Small intestine (tissue), 7 donors: ENCODE measurements at regions not wholly inside any gene's neighbourhood (a gene's known extent, or its start where the extent isn't known, plus 50 kb on each side); places are given as distances from the start of the nearest gene placed in this dataset.

ENCODE experiments used
- DNase-seq, 2 donors: peaks; one replicate each; pipeline versions ENCODE4 v3.0.0 to v3.0.0-alpha.2; 2013
- FAIRE-seq: peaks from 2 replicates; lab custom pipeline; 2012; peaks lifted over from hg19 to GRCh38; lab: Jason Lieb, UNC
- H3K27ac ChIP-seq, 3 donors: one replicate each; pipeline ENCODE4 v1.5.1; 2013; ENCODE audit warnings: low read length in 2 of 3, mild to moderate bottlenecking in 2 of 3, control low read depth in 1 of 3, inconsistent platforms in 1 of 3, low read depth in 1 of 3, moderate library complexity in 1 of 3
- H3K27me3 ChIP-seq, 3 donors: one replicate each; pipeline ENCODE4 v1.6.1; 2013; ENCODE audit warnings: low read length in 3 of 3, inconsistent platforms in 1 of 3; ENCODE audit not compliant: control insufficient read depth in 3 of 3, insufficient read depth in 3 of 3
- H3K36me3 ChIP-seq, 3 donors: one replicate each; pipeline ENCODE4 v1.6.1; 2013; ENCODE audit warnings: low read length in 3 of 3, inconsistent platforms in 1 of 3, low read depth in 1 of 3, mild to moderate bottlenecking in 1 of 3, moderate library complexity in 1 of 3; ENCODE audit not compliant: control insufficient read depth in 3 of 3, insufficient read depth in 2 of 3
- H3K4me1 ChIP-seq, 3 donors: one replicate each; pipeline ENCODE4 v1.6.1; 2013; ENCODE audit warnings: low read length in 2 of 3, inconsistent platforms in 1 of 3, low read depth in 1 of 3, mild to moderate bottlenecking in 1 of 3, moderate library complexity in 1 of 3; ENCODE audit not compliant: control insufficient read depth in 3 of 3, insufficient read depth in 2 of 3
- H3K4me3 ChIP-seq, 3 donors: one replicate each; pipeline ENCODE4 v1.5.1; 2013; ENCODE audit warnings: low read length in 3 of 3, control low read depth in 1 of 3, inconsistent platforms in 1 of 3, low read depth in 1 of 3, mild to moderate bottlenecking in 1 of 3, moderate library complexity in 1 of 3
- H3K9me3 ChIP-seq, 2 donors: one replicate each; pipeline ENCODE4 v1.6.1; 2013; ENCODE audit warnings: low read depth in 1 of 2, low read length in 1 of 2; ENCODE audit not compliant: control insufficient read depth in 2 of 2, insufficient read depth in 1 of 2
- WGBS, 3 donors: extraction: QIAGEN DNeasy Blood & Tissue Kit; methylation state at CpG; one replicate each; pipeline ENCODE4 v1.1.7; 2013; 5-methylcytosine and 5-hydroxymethylcytosine counted together
- donor health status: healthy with polysubstance abuse.
- donor health status: control.
- donor health status: control.
- donor health status: Bipolar disorder and iron deficiency.
- donor health status: healthy.

DNA sequence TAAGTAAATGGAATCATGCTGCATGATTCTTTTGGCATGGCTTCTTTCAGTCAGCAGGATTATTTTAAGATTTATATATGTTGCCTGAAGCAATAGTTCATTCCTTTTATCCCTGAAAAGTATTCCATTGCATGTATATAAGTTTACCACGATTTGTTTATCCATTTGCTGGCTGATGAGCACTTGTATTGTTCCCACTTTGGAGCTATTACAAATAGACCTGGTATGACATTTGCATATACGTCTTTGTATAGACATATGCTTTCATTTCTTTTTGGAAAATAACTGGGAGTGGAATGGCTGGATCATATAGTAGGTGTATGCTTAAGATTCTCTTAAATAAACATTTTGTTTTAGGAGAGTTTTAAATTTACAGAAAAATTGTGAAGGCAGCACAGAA, 79.3 kb upstream of the CBLB start:
- 80 to 86% (median 82%) methylated on average over 2 of the region's 2 CpGs for WGBS, 3 donors
- Histone ChIP-seq H3K36me3 (no peaks in the 10 kb centered on the region), H3K4me1 (no peaks in the 10 kb centered on the region), H3K27me3 (no peaks in the 10 kb centered on the region), H3K4me3 (no peak overlapping the region), H3K27ac (no peak overlapping the region), H3K9me3 (no peaks in the 10 kb centered on the region)
- no peak for FAIRE-seq
- no peak for DNase-seq

- Histone ChIP-seq H3K27ac (no peak overlapping the region), H3K4me1 (no peaks in the 10 kb centered on the region), H3K36me3 (no peaks in the 10 kb centered on the region), H3K9me3 (no peaks in the 10 kb centered on the region), H3K27me3 (no peaks in the 10 kb centered on the region), H3K4me3 (no peak overlapping the region)
- FAIRE-seq, result no peak
- 32 to 64% (median 42%) methylated on average over 2 of the region's 2 CpGs for WGBS, 3 donors
- DNase-seq, result no peak
These were observed 82.2 kb upstream of the CBLB start for GRCh38 chr3:105950881-105951600.

- no peak for FAIRE-seq
These were observed 85.0 kb upstream of the CBLB start for GRCh38 chr3:105953831-105954230.

DNA sequence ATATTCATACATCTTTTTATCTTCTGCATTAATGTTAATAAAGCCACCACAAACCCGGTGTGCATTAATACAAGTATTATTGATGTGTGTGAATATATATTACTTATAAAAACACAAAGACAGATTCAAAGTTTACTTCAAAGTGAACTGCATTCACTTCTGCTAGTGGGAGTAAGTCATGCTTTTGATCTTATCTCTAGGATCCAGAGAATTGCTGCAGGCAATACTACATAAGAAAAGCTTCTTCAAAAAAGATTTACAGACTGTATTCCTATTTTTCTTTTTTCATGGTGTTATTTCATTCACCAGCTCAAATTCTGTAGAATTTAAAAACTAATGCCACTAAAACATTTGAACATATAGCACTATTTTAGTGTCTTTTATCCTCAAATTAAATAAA, 87.5 kb upstream of the CBLB start:
- no peaks in the 10 kb centered on the region for H3K27me3 ChIP-seq
- H3K4me1 ChIP-seq, result no peaks in the 10 kb centered on the region
- H3K27ac ChIP-seq, result no peak overlapping the region
- FAIRE-seq (no peak), DNase-seq (no peak)
- H3K36me3 ChIP-seq, result no peaks in the 10 kb centered on the region
- H3K9me3 ChIP-seq, result no peaks in the 10 kb centered on the region
- H3K4me3 ChIP-seq, result no peak overlapping the region
- WGBS, 3 donors, result 81 to 89% (median 86%) methylated on average over 1 of the region's 1 CpG

More at GRCh38 chr3:105953831-105954230, 85.0 kb upstream of the CBLB start:
- no peaks in the 10 kb centered on the region for H3K4me1 ChIP-seq
- WGBS, 3 donors, result 81 to 88% (median 86%) methylated on average over 1 of the region's 1 CpG
- no peaks in the 10 kb centered on the region for H3K36me3 ChIP-seq
- H3K4me3 ChIP-seq, result no peak overlapping the region
- no peaks in the 10 kb centered on the region for H3K27me3 ChIP-seq
- no peak overlapping the region for H3K27ac ChIP-seq
- no peak for DNase-seq
- no peaks in the 10 kb centered on the region for H3K9me3 ChIP-seq

DNA sequence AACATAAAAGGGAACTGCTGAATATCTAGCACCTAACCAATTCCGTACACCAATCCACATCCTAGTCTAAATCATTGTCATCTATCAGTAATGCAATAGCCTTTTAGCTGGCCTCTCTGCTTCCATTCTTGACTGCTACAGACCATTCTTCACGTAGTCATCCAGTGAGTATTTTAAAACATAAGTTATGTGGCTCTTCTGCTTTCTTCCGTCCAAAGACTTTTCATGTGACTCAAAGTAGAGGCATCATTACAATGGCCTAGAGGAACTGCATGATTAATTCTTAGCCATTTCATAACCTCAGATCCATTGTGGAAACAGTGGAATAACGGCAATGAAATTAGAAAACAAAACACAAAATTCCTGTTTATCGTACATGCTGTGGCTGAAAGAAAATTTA, 88.9 kb upstream of the CBLB start:
- DNase-seq, result no peak
- H3K4me3 ChIP-seq, result no peak overlapping the region
- FAIRE-seq, result no peak
- 94 to 97% (median 94%) methylated on average over 5 of the region's 5 CpGs for WGBS, 3 donors
- no peaks in the 10 kb centered on the region for H3K4me1 ChIP-seq
- H3K9me3 ChIP-seq, result no peaks in the 10 kb centered on the region
- H3K27me3 ChIP-seq, result no peaks in the 10 kb centered on the region
- H3K27ac ChIP-seq, result no peak overlapping the region
- H3K36me3 ChIP-seq, result no peaks in the 10 kb centered on the region

- FAIRE-seq (no peak), DNase-seq (no peak)
- H3K4me3 ChIP-seq, result no peak overlapping the region
These were observed 89.6 kb upstream of the CBLB start for GRCh38 chr3:105958237-105959000.

DNA sequence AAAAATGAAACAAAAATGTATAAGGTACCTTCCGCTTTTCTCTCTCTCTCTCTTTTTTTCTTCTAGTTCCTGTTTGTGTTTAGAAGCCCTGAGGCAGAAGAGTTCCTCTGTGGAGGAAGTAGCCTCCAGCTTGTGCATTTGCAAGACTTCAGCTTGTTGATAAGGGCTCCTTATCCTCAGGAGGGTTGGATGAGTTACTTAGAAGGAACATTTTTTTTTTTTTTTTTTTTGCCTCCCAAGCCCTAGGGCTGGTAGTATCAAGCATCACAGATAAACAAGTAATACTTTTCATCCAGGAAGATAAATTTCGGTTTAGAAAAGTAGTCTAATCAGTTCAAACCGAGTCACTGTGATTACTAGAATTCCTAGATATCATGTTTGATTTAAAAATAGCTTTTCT, 91.0 kb upstream of the CBLB start:
- Histone ChIP-seq H3K4me1 (no peaks in the 10 kb centered on the region), H3K27me3 (no peaks in the 10 kb centered on the region), H3K36me3 (no peaks in the 10 kb centered on the region), H3K27ac (no peak overlapping the region), H3K4me3 (no peak overlapping the region), H3K9me3 (no peaks in the 10 kb centered on the region)
- DNase-seq (no peak), FAIRE-seq (no peak)
- WGBS, 3 donors, result 58 to 74% (median 72%) methylated on average over 3 of the region's 3 CpGs

More at GRCh38 chr3:105958237-105959000, 89.6 kb upstream of the CBLB start:
- 92 to 96% (median 94%) methylated on average over 5 of the region's 5 CpGs for WGBS, 3 donors
- Histone ChIP-seq H3K27me3 (no peaks in the 10 kb centered on the region), H3K4me1 (no peaks in the 10 kb centered on the region), H3K36me3 (no peaks in the 10 kb centered on the region), H3K9me3 (no peaks in the 10 kb centered on the region), H3K27ac (no peak overlapping the region)

- FAIRE-seq (no peak), DNase-seq (no peak)
- H3K4me1 ChIP-seq, result no peaks in the 10 kb centered on the region
- no peak overlapping the region for H3K27ac ChIP-seq
- WGBS, 3 donors, result 93 to 94% (median 94%) methylated on average over 5 of the region's 5 CpGs
- H3K27me3 ChIP-seq, result no peaks in the 10 kb centered on the region
- no peaks in the 10 kb centered on the region for H3K36me3 ChIP-seq
- no peaks in the 10 kb centered on the region for H3K9me3 ChIP-seq
- no peak overlapping the region for H3K4me3 ChIP-seq
These were observed 91.6 kb upstream of the CBLB start for GRCh38 chr3:105960381-105960780.
